HEK293T (cell line): ENCODE measurements at regions not wholly inside any gene's neighbourhood (a gene's known extent, or its start where the extent isn't known, plus 50 kb on each side); places are given as distances from the start of the nearest gene placed in this dataset.

Experiments used
- ARNT ChIP-seq: fragments of 450-650 bp; IDR thresholded peaks from 2 replicates; pipeline ENCODE4 v1.6.1; 2017; ENCODE audit warnings: mild to moderate bottlenecking
- BHLHE40 ChIP-seq: fragments of 450-650 bp; IDR thresholded peaks from 2 replicates; pipeline ENCODE4 v1.6.1; 2016; ENCODE audit warnings: mild to moderate bottlenecking, moderate library complexity, borderline replicate concordance
- FOXA1 ChIP-seq: fragments of 450-650 bp; IDR thresholded peaks from 2 replicates; pipeline ENCODE4 v1.6.1; 2016; ENCODE audit warnings: mild to moderate bottlenecking
- FOXM1 ChIP-seq: fragments of 450-650 bp; IDR thresholded peaks from 2 replicates; pipeline ENCODE4 v1.6.1; 2017; ENCODE audit warnings: mild to moderate bottlenecking, borderline replicate concordance
- HDGF ChIP-seq: fragments of 450-650 bp; IDR thresholded peaks from 2 replicates; pipeline ENCODE4 v1.6.1; 2017; ENCODE audit warnings: antibody characterized with exemption, borderline replicate concordance

GRCh38 chr17:72417627-72418026 is 296.8 kb downstream of the SOX9 start:
- TF ChIP-seq HDGF (no peak), FOXA1 (no peak), FOXM1 (no peak), ARNT (no peak), BHLHE40 (no peak)
